ENCODE measurements at regions not wholly inside any gene's neighbourhood (a gene's known extent, or its start where the extent isn't known, plus 50 kb on each side); places are given as distances from the start of the nearest gene placed in this dataset.

DNA sequence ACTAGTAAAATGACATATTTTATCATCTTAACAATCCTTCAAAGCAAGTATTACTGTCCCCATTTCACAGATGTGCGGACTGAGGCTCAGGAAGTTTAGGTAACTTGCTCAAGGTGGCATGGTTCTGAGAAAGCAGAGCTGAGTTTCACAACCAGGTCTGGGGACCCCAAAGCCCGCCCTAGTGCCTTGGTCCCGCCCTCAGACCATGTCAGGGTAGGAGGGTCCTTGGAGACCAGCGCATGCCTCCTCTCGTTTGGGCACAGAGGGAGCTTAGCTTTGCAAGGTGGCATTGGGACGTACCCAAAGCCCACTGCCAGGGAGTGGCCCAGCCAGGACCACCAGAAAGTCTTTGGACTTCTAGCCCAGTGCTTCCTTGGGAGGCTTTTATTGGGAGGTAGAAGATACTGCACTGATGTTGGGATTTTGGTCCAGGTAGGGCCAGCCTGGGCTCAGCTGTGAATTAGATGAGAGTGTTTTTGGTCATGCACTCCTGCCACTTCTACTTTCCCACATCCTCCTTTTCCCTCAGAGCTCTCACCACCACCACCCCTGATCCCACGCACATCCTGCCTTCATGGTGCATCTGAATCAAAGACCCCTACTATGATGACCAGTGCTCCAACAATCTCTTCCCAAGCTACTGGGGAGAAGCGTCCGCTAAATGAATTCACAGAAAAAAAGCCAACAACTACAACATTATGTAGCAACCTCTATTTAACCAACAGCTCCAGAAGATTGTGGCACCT, 307.9 kb downstream of the TLE3 start:
- TF ChIP-seq CTCF (conservative IDR thresholded peaks at IDR 0.05; ENCODE audit: low read length) (no peak), EZH2phosphoT487 (IDR thresholded peaks at IDR 0.05; ENCODE audit: borderline replicate concordance) (no peak)

Measured in Loucy (cell line).